LNCAP (cell line): ENCODE measurements at regions not wholly inside any gene's neighbourhood (a gene's known extent, or its start where the extent isn't known, plus 50 kb on each side); places are given as distances from the start of the nearest gene placed in this dataset.

Experiments used
- TF ChIP-seq, protein P1 (sequence below): fragments of 450-650 bp; IDR thresholded peaks from 2 replicates; pipeline ENCODE4 v1.5.1; 2017; ENCODE audit warnings: mild to moderate bottlenecking

GRCh38 chr13:53520132-53520531 lies 491.5 kb downstream of the OLFM4 start:
- TF ChIP-seq, protein P1, sequence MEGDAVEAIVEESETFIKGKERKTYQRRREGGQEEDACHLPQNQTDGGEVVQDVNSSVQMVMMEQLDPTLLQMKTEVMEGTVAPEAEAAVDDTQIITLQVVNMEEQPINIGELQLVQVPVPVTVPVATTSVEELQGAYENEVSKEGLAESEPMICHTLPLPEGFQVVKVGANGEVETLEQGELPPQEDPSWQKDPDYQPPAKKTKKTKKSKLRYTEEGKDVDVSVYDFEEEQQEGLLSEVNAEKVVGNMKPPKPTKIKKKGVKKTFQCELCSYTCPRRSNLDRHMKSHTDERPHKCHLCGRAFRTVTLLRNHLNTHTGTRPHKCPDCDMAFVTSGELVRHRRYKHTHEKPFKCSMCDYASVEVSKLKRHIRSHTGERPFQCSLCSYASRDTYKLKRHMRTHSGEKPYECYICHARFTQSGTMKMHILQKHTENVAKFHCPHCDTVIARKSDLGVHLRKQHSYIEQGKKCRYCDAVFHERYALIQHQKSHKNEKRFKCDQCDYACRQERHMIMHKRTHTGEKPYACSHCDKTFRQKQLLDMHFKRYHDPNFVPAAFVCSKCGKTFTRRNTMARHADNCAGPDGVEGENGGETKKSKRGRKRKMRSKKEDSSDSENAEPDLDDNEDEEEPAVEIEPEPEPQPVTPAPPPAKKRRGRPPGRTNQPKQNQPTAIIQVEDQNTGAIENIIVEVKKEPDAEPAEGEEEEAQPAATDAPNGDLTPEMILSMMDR = no peak

GRCh38 chr13:53522034-53522433 lies 493.4 kb downstream of the OLFM4 start:
- TF ChIP-seq, protein P1 = no peak

DNA sequence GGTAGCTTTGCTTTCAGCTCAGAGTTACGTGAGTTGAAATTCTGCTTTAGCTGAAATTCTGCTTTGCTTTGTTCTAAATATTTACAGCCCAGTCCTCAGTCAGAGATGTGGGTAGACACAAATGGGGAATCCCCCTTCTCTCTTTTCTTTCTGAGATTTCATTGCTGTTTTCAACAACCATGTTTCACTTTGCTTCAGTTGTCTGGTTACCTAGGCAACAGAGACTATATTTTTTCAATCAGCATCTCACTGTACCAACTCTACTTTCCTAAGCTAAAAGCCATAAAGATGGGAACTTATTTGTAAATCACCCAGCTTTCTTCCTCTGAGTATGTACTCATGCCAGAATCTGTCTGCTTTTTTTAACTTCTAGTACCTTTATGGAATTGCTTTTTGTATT lies 509.0 kb downstream of the OLFM4 start:
- TF ChIP-seq, protein P1 = no peak

DNA sequence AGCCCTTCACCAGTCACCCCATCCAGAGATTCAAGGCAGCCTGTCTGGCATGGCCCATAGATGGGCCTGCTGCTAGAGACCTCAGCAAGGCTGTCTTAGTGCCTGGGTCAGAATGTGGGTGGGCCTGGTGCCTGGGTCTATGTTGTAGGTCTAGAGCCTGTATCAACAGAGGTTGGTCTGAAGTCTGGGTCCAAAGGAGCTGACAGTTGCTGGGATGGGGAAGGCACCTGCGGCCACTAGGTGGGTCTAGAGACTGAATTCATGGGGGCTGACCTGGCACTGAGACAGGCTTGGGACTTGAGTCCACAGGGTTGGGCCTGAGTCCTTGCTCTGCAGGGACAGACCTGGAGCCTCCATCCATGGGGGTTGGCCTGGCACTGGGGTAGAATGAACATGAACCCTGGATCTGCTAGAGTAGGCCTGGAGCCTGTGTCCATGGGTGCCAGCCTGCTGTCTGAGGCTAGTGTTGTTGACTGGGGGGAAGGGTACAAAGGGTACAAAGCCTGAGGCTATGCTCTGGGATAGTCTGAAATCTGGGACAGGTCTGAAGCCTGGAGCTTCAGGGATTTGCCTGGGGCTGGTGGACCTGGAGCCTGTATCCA lies 516.8 kb downstream of the OLFM4 start:
- TF ChIP-seq, protein P1 = no peak

GRCh38 chr13:53560556-53560955 lies 531.9 kb downstream of the OLFM4 start:
- TF ChIP-seq, protein P1 = no peak

DNA sequence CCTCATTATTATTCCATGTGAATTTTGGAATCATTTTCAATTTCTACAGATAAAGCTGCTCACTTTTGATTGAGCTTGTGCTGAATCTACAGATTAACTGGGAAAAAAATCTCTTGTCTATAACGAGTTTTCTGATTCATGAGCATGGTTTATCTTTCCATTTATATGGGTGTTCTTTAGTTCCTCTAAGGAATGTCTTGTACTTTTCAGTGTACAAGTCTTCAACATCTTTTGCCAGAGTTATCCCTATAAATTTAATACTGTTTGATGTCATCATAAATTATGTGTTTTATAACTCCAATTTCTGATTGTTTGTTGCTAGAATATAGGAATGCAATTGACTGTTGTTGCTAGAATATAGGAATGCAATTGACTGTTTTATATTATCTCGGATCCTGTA lies 533.8 kb downstream of the OLFM4 start:
- TF ChIP-seq, protein P1 = no peak

DNA sequence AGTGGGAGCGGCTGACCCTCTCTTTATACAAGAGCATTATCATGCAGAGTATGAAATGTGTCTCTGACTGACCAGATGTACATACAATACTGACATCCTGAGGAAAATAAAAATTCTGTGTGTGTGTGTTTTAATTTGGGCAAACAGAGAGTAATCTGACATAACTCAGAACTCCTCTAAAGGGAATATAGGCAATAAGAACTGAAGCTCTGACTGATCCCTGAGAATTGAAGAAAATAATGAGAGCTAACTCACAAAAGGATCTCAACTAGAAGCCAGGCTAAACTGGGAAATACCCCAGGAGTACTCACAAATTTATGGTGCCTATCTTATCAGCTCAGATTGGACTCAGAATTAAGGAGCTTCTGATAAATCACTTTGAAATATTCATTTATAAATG lies 539.9 kb downstream of the OLFM4 start:
- TF ChIP-seq, protein P1 = no peak

GRCh38 chr13:53569453-53569852 lies 540.8 kb downstream of the OLFM4 start:
- TF ChIP-seq, protein P1 = no peak
